HEK293 (cell line): ENCODE measurements at regions not wholly inside any gene's neighbourhood (a gene's known extent, or its start where the extent isn't known, plus 50 kb on each side); places are given as distances from the start of the nearest gene placed in this dataset.

Experiments
- CTCF ChIA-PET: fragments of 350-600 bp; formaldehyde crosslinking; extraction: SDS; loops from one replicate; lab custom pipeline; 2021; ENCODE audit warnings: antibody characterized with exemption; lab: Yijun Ruan, JAX
- POLR2A ChIA-PET: fragments of 300-600 bp; formaldehyde crosslinking; extraction: SDS; loops from one replicate; lab custom pipeline; 2020; ENCODE audit warnings: antibody characterized with exemption, inconsistent platforms; lab: Yijun Ruan, JAX
- H3K27ac ChIP-seq: fragments of 200-500 bp; sonication (Bioruptor generic); 2 replicates; pipeline ENCODE4 v1.5.1; 2014; ENCODE audit warnings: low read depth, low read length, control low read depth, inconsistent platforms; ENCODE audit errors: extremely low read depth
- H3K36me3 ChIP-seq, 2 experiments: fragments of 200-500 bp in 1 of 2; sonication (Bioruptor generic) in 1 of 2; 1 replicate in 1 of 2; 2 replicates in 1 of 2; pipeline ENCODE4 v1.5.1; 2014 to 2017; ENCODE audit warnings: inconsistent platforms in 2 of 2, low read length in 2 of 2; ENCODE audit not compliant: control insufficient read depth in 2 of 2, insufficient read depth in 1 of 2
- H3K4me1 ChIP-seq: fragments of 200-500 bp; sonication (Bioruptor generic); 2 replicates; pipeline ENCODE4 v1.5.1; 2014; ENCODE audit warnings: mild to moderate bottlenecking, low read length, inconsistent platforms; ENCODE audit not compliant: control insufficient read depth, insufficient read depth
- H3K4me3 ChIP-seq: 2 replicates; pipeline ENCODE4 v1.5.1; 2011; ENCODE audit warnings: low read depth, mild to moderate bottlenecking, control low read depth, low read length, moderate library complexity
- H3K9me3 ChIP-seq: fragments of 200-500 bp; sonication (Bioruptor generic); 2 replicates; pipeline ENCODE4 v1.5.1; 2014; ENCODE audit warnings: low read depth, low read length, inconsistent platforms; ENCODE audit not compliant: control insufficient read depth, insufficient read depth
- FEZF1 ChIP-seq: fragments of 450-650 bp; formaldehyde crosslinking; IDR thresholded peaks from 2 replicates; pipeline ENCODE4 v1.5.1; 2016; ENCODE audit warnings: missing biosample characterization, missing genetic modification characterization
- GLIS1 ChIP-seq: fragments of 450-650 bp; formaldehyde crosslinking; IDR thresholded peaks from 2 replicates; pipeline ENCODE4 v1.5.1; 2016; ENCODE audit warnings: missing biosample characterization, missing genetic modification characterization
- GLIS2 ChIP-seq: fragments of 450-650 bp; formaldehyde crosslinking; IDR thresholded peaks from 2 replicates; pipeline ENCODE4 v1.5.1; 2016; ENCODE audit warnings: missing biosample characterization, missing genetic modification characterization
- KLF7 ChIP-seq: fragments of 450-650 bp; formaldehyde crosslinking; IDR thresholded peaks from 2 replicates; pipeline ENCODE4 v1.5.1; 2016; ENCODE audit warnings: missing biosample characterization, missing genetic modification characterization, borderline replicate concordance
- RBAK ChIP-seq: fragments of 450-650 bp; formaldehyde crosslinking; IDR thresholded peaks from 2 replicates; pipeline ENCODE4 v1.5.1; 2016; ENCODE audit warnings: missing biosample characterization, missing genetic modification characterization
- SP7 ChIP-seq: fragments of 450-650 bp; formaldehyde crosslinking; IDR thresholded peaks from 2 replicates; pipeline ENCODE4 v1.5.1; 2016; ENCODE audit warnings: missing biosample characterization, missing genetic modification characterization
- TSHZ1 ChIP-seq: fragments of 450-650 bp; formaldehyde crosslinking; IDR thresholded peaks from 2 replicates; pipeline ENCODE4 v1.5.1; 2016; ENCODE audit warnings: missing biosample characterization, missing genetic modification characterization, borderline replicate concordance
- ZBTB11 ChIP-seq: fragments of 450-650 bp; formaldehyde crosslinking; conservative IDR thresholded peaks from 2 replicates; pipeline ENCODE4 v1.5.1; 2016; ENCODE audit warnings: low read depth, missing biosample characterization, missing genetic modification characterization
- ZBTB17 ChIP-seq: fragments of 450-650 bp; formaldehyde crosslinking; IDR thresholded peaks from 2 replicates; pipeline ENCODE4 v1.5.1; 2016; ENCODE audit warnings: missing biosample characterization, missing genetic modification characterization
- ZBTB21 ChIP-seq: fragments of 450-650 bp; formaldehyde crosslinking; IDR thresholded peaks from 2 replicates; pipeline ENCODE4 v1.5.1; 2017; ENCODE audit warnings: missing biosample characterization, missing genetic modification characterization
- ZBTB49 ChIP-seq: fragments of 450-650 bp; formaldehyde crosslinking; IDR thresholded peaks from 2 replicates; pipeline ENCODE4 v1.5.1; 2016; ENCODE audit warnings: missing biosample characterization, missing genetic modification characterization, low read depth
- ZBTB8A ChIP-seq: fragments of 450-650 bp; formaldehyde crosslinking; IDR thresholded peaks from 2 replicates; pipeline ENCODE4 v1.5.1; 2016; ENCODE audit warnings: missing biosample characterization, missing genetic modification characterization
- ZFP37 ChIP-seq: fragments of 450-650 bp; formaldehyde crosslinking; IDR thresholded peaks from 2 replicates; pipeline ENCODE4 v1.5.1; 2016; ENCODE audit warnings: missing biosample characterization, missing genetic modification characterization
- ZIC2 ChIP-seq: fragments of 450-650 bp; formaldehyde crosslinking; IDR thresholded peaks from 2 replicates; pipeline ENCODE4 v1.5.1; 2016; ENCODE audit warnings: missing biosample characterization, missing genetic modification characterization
- ZNF133 ChIP-seq: fragments of 450-650 bp; formaldehyde crosslinking; IDR thresholded peaks from 2 replicates; pipeline ENCODE4 v1.5.1; 2016; ENCODE audit warnings: missing biosample characterization, missing genetic modification characterization
- ZNF362 ChIP-seq: fragments of 450-650 bp; formaldehyde crosslinking; IDR thresholded peaks from 2 replicates; pipeline ENCODE4 v1.5.1; 2016; ENCODE audit warnings: missing biosample characterization, missing genetic modification characterization
- ZNF366 ChIP-seq: fragments of 450-650 bp; formaldehyde crosslinking; conservative IDR thresholded peaks from 2 replicates; pipeline ENCODE4 v1.5.1; 2016; ENCODE audit warnings: missing biosample characterization, missing genetic modification characterization
- ZNF558 ChIP-seq: fragments of 450-650 bp; formaldehyde crosslinking; IDR thresholded peaks from 2 replicates; pipeline ENCODE4 v1.5.1; 2016; ENCODE audit warnings: missing biosample characterization, missing genetic modification characterization
- ZNF621 ChIP-seq: fragments of 450-650 bp; formaldehyde crosslinking; IDR thresholded peaks from 2 replicates; pipeline ENCODE4 v1.5.1; 2017; ENCODE audit warnings: missing biosample characterization, missing genetic modification characterization
- ZNF664 ChIP-seq: fragments of 450-650 bp; formaldehyde crosslinking; IDR thresholded peaks from 2 replicates; pipeline ENCODE4 v1.5.1; 2016; ENCODE audit warnings: missing biosample characterization, missing genetic modification characterization
- ZSCAN4 ChIP-seq: fragments of 450-650 bp; formaldehyde crosslinking; IDR thresholded peaks from 2 replicates; pipeline ENCODE4 v1.5.1; 2017; ENCODE audit warnings: missing biosample characterization, missing genetic modification characterization

GRCh38 chr4:31088600-31089230 lies 368.5 kb downstream of the PCDH7 start (continued):
- TF ChIP-seq ZNF664 (tag by site-specific recombination): no peak
- TF ChIP-seq TSHZ1 (tag by site-specific recombination): 0 out of 2 replicates have a peak, but pooled peaks have one; percentile 38
- no peak for TF ChIP-seq ZNF621
- TF ChIP-seq ZNF362: peak; percentile 68; the same call in 1 of the 2 replicates
- TF ChIP-seq FEZF1: peak; percentile 81
- TF ChIP-seq SP7 (tag by site-specific recombination): peak; percentile 95
- TF ChIP-seq ZBTB17 (tag by site-specific recombination): peak; percentile 37; the same call in 1 of the 2 replicates
- no peak for TF ChIP-seq ZBTB49 (tag by site-specific recombination)
- peak; percentile 87 for TF ChIP-seq ZNF366 (tag by site-specific recombination)
- 0 out of 2 replicates have a peak, but pooled peaks have one; percentile 42 for TF ChIP-seq ZBTB21 (tag by site-specific recombination)

GRCh38 chr4:31089815-31090214 lies 369.6 kb downstream of the PCDH7 start:
- H3K4me1 ChIP-seq: peaks cover 3% of the 10 kb centered on the region; the same call in 1 of the 2 replicates
- H3K36me3 ChIP-seq: no peaks in the 10 kb centered on the region
- ChIA-PET POLR2A (interaction anchor here (1.0 to 1.4 kb wide), 2 partner anchors 44 to 370 kb away, joined by 3 to 5 read pairs; partner anchors contain the start of gene PCDH7), CTCF (no interaction called here)
- H3K4me3 ChIP-seq: no peak overlapping the region
- H3K27ac ChIP-seq: peak overlapping the region; percentile 42; the same call in 1 of the 2 replicates
- no peaks in the 10 kb centered on the region for H3K9me3 ChIP-seq
- TF ChIP-seq ZBTB8A (tag by site-specific recombination) (0 out of 2 replicates have a peak, but pooled peaks have one; percentile 29), RBAK (tag by site-specific recombination) (no peak), ZIC2 (tag by site-specific recombination) (no peak), ZBTB49 (tag by site-specific recombination) (no peak), ZSCAN4 (tag by site-specific recombination) (no peak), ZBTB11 (no peak), GLIS1 (tag by site-specific recombination) (peak; percentile 53; the same call in 1 of the 2 replicates), ZNF558 (tag by site-specific recombination) (no peak), KLF7 (no peak), ZFP37 (tag by site-specific recombination) (peak; percentile 66; the same call in 1 of the 2 replicates), GLIS2 (no peak), SP7 (tag by site-specific recombination) (peak; percentile 99), ZNF133 (tag by site-specific recombination) (no peak)
